ENCODE measurements at regions not wholly inside any gene's neighbourhood (a gene's known extent, or its start where the extent isn't known, plus 50 kb on each side); places are given as distances from the start of the nearest gene placed in this dataset.

DNA sequence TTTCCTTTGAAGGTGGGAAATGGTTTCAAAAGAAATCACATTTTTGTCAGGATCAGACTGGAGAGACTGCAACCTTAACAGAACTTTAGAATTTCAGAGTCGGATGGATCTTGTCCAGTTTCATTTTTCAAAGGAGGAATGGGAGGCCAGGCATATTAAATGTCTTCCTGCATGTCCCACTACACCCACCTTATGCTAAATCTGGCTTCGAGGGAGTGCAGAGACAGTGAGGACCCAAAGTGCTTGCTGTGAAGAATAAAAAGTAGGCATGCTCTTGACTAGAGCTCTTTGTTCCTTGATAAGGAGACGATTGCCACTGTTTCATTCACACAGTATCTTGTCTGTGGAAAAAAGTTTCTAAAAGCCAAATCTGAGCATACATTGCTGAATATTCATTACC lies 197.6 kb downstream of the SLC4A3 start:
- TF ChIP-seq POLR2A (IDR thresholded peaks at IDR 0.05): no peak
- TF ChIP-seq, protein P1, sequence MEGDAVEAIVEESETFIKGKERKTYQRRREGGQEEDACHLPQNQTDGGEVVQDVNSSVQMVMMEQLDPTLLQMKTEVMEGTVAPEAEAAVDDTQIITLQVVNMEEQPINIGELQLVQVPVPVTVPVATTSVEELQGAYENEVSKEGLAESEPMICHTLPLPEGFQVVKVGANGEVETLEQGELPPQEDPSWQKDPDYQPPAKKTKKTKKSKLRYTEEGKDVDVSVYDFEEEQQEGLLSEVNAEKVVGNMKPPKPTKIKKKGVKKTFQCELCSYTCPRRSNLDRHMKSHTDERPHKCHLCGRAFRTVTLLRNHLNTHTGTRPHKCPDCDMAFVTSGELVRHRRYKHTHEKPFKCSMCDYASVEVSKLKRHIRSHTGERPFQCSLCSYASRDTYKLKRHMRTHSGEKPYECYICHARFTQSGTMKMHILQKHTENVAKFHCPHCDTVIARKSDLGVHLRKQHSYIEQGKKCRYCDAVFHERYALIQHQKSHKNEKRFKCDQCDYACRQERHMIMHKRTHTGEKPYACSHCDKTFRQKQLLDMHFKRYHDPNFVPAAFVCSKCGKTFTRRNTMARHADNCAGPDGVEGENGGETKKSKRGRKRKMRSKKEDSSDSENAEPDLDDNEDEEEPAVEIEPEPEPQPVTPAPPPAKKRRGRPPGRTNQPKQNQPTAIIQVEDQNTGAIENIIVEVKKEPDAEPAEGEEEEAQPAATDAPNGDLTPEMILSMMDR (IDR thresholded peaks at IDR 0.05): no peak

Measured in breast epithelium (tissue), 3 donors.